ENCODE measurements at regions not wholly inside any gene's neighbourhood (a gene's known extent, or its start where the extent isn't known, plus 50 kb on each side); places are given as distances from the start of the nearest gene placed in this dataset.
"Not testable (repeated sequence)": the region's sequence is repeated elsewhere in the genome, so short reads cannot be mapped to it uniquely, and the experiment has no call there.

- Histone ChIP-seq H3K27ac (no peak overlapping the region), H3K4me3 (no peak overlapping the region), H3K36me3 (no peaks in the 10 kb centered on the region), H3K27me3 (peaks cover 0 to 20% of the 10 kb centered on the region in 2 donors), H3K4me1 (peaks cover 0 to 12% (median 7%) of the 10 kb centered on the region in 4 donors), H3K9me3 (no peaks in the 10 kb centered on the region)
- no peak for DNase-seq
- TF ChIP-seq CTCF (IDR thresholded peaks at IDR 0.05) = no peak
- intact Hi-C loops (cut with DNase I; ENCODE audit: low total_unique reads) = no loop called here
Measured at GRCh38 chr3:22373827-22374226, 622.8 kb upstream of the ZNF385D start.

GRCh38 chr3:22377421-22377820 lies 626.4 kb upstream of the ZNF385D start:
- DNase-seq = no peak
- no peak for TF ChIP-seq CTCF (IDR thresholded peaks at IDR 0.05)
- Histone ChIP-seq H3K27ac (no peak overlapping the region), H3K9me3 (no peaks in the 10 kb centered on the region), H3K36me3 (no peaks in the 10 kb centered on the region), H3K4me1 (peaks cover 0 to 5% (median 3%) of the 10 kb centered on the region in 4 donors), H3K4me3 (no peak overlapping the region), H3K27me3 (peaks cover 0 to 9% of the 10 kb centered on the region in 2 donors)
- intact Hi-C loops (cut with DNase I; ENCODE audit: low total_unique reads) = no loop called here

GRCh38 chr3:22378869-22379268 lies 627.9 kb upstream of the ZNF385D start:
- Histone ChIP-seq H3K27me3 (no peaks in the 10 kb centered on the region), H3K36me3 (no peaks in the 10 kb centered on the region), H3K9me3 (no peaks in the 10 kb centered on the region), H3K27ac (no peak overlapping the region), H3K4me3 (no peak overlapping the region), H3K4me1 (no peaks in the 10 kb centered on the region)
- no peak for TF ChIP-seq CTCF (IDR thresholded peaks at IDR 0.05)
- DNase-seq = no peak
- intact Hi-C loops (cut with DNase I; ENCODE audit: low total_unique reads) = no loop called here

- Histone ChIP-seq H3K27ac (no peak overlapping the region), H3K4me3 (no peak overlapping the region), H3K9me3 (no peaks in the 10 kb centered on the region), H3K27me3 (no peaks in the 10 kb centered on the region), H3K36me3 (no peaks in the 10 kb centered on the region), H3K4me1 (no peaks in the 10 kb centered on the region)
- TF ChIP-seq CTCF (IDR thresholded peaks at IDR 0.05) = no peak
- intact Hi-C loops (cut with DNase I; ENCODE audit: low total_unique reads) = no loop called here
- DNase-seq = no peak
Measured at GRCh38 chr3:22380253-22380652, 629.2 kb upstream of the ZNF385D start.

GRCh38 chr3:22381564-22381963 lies 630.6 kb upstream of the ZNF385D start:
- H3K4me3 ChIP-seq; H3K4me1 ChIP-seq; H3K9me3 ChIP-seq; H3K27ac ChIP-seq; intact Hi-C loops (cut with DNase I; ENCODE audit: low total_unique reads); H3K36me3 ChIP-seq; DNase-seq; H3K27me3 ChIP-seq: not testable (repeated sequence)

- Histone ChIP-seq H3K27me3 (no peaks in the 10 kb centered on the region), H3K4me3 (no peak overlapping the region), H3K4me1 (no peaks in the 10 kb centered on the region), H3K9me3 (no peaks in the 10 kb centered on the region), H3K36me3 (no peaks in the 10 kb centered on the region), H3K27ac (no peak overlapping the region)
- no peak for DNase-seq
- intact Hi-C loops (cut with DNase I; ENCODE audit: low total_unique reads) = no loop called here
- no peak for TF ChIP-seq CTCF (IDR thresholded peaks at IDR 0.05)
Measured at GRCh38 chr3:22383285-22383684, 632.3 kb upstream of the ZNF385D start.

Data from tibial artery (tissue), 4 donors.